ENCODE measurements at regions not wholly inside any gene's neighbourhood (a gene's known extent, or its start where the extent isn't known, plus 50 kb on each side); places are given as distances from the start of the nearest gene placed in this dataset.

DNA sequence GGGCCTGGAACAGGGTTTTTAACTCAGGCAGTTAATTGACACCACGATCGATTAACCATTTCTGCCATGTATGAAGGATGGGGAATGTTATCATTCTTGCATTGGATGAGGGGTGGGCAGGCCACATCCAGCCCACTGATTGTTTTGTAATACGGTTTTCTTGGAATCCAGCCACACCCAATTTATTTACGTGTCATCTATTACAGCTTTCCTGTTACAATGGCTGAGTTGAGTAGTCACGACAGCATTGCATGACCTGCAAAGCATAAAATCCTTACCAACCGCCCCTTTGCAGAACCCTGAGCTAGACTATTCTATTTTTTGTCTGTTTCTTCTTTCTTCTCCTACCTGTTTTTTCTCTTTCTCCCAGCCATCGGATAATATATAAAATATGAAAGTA lies 122.0 kb upstream of the STC2 start:
- TF ChIP-seq POLR2A (IDR thresholded peaks at IDR 0.05; ENCODE audit: low read depth, low read length) (no peak), TAF1 (IDR thresholded peaks at IDR 0.05; ENCODE audit: borderline replicate concordance, low read depth, low read length) (no peak), POLR2AphosphoS5 (IDR thresholded peaks at IDR 0.05; ENCODE audit: low read depth, low read length) (no peak)
